SK-N-SH (cell line): ENCODE measurements at regions not wholly inside any gene's neighbourhood (a gene's known extent, or its start where the extent isn't known, plus 50 kb on each side); places are given as distances from the start of the nearest gene placed in this dataset.
A peak's percentile ranks its signal among the peaks of the same experiment; 100 is the strongest.

Experiments used
- EP300 ChIP-seq, 2 experiments: IDR thresholded peaks; 2 replicates each; pipeline versions ENCODE4 v1.4.0 to v1.6.1; 2012; ENCODE audit warnings: borderline replicate concordance in 1 of 2, low read depth in 1 of 2, low read length in 1 of 2
- MXI1 ChIP-seq: IDR thresholded peaks from 2 replicates; pipeline ENCODE4 v1.6.1; 2012; ENCODE audit warnings: mild to moderate bottlenecking, low read depth, low read length, improper control_type of control experiment
- RAD21 ChIP-seq: IDR thresholded peaks from 2 replicates; pipeline ENCODE4 v1.6.1; 2012; ENCODE audit warnings: mild to moderate bottlenecking, low read length
- SMC3 ChIP-seq: IDR thresholded peaks from 2 replicates; pipeline ENCODE4 v1.6.1; 2012; ENCODE audit warnings: low read depth, low read length, improper control_type of control experiment
- YY1 ChIP-seq: IDR thresholded peaks from 2 replicates; pipeline ENCODE4 v1.4.0; 2012; ENCODE audit warnings: low read depth, mild to moderate bottlenecking
- TF ChIP-seq, protein P1 (sequence below): fragments of 200-600 bp; sonication (generic); IDR thresholded peaks from 2 replicates; pipeline ENCODE4 v1.6.1; 2017; ENCODE audit warnings: antibody characterized with exemption, mild to moderate bottlenecking, moderate library complexity
- TF ChIP-seq, protein P2 (sequence below): IDR thresholded peaks from 2 replicates; pipeline ENCODE4; 2012
- TF ChIP-seq, protein P3 (sequence below): IDR thresholded peaks from 2 replicates; pipeline ENCODE4 v1.4.0; 2012; ENCODE audit warnings: low read depth, borderline replicate concordance

DNA sequence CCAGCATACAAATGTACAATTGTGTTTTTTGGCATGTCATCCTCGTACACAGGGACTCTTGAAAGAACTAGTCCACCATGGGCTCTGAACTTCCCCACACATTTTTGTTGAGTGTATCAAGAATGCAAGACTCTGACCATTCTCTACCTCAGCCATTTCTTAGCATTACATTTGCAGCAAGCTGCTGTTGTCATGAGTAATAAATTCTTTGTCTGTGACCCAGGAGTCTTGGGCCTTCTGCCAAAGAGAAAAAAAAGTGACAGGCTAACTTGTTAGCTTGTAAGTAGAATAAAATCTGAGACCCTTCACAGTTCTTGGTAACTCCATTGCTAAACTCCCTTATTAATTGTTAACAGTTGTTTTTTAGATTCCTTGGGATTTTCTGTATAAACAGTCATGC lies 542.3 kb upstream of the MBL2 start:
- TF ChIP-seq, protein P1, sequence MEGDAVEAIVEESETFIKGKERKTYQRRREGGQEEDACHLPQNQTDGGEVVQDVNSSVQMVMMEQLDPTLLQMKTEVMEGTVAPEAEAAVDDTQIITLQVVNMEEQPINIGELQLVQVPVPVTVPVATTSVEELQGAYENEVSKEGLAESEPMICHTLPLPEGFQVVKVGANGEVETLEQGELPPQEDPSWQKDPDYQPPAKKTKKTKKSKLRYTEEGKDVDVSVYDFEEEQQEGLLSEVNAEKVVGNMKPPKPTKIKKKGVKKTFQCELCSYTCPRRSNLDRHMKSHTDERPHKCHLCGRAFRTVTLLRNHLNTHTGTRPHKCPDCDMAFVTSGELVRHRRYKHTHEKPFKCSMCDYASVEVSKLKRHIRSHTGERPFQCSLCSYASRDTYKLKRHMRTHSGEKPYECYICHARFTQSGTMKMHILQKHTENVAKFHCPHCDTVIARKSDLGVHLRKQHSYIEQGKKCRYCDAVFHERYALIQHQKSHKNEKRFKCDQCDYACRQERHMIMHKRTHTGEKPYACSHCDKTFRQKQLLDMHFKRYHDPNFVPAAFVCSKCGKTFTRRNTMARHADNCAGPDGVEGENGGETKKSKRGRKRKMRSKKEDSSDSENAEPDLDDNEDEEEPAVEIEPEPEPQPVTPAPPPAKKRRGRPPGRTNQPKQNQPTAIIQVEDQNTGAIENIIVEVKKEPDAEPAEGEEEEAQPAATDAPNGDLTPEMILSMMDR, result no peak
- TF ChIP-seq, protein P2, sequence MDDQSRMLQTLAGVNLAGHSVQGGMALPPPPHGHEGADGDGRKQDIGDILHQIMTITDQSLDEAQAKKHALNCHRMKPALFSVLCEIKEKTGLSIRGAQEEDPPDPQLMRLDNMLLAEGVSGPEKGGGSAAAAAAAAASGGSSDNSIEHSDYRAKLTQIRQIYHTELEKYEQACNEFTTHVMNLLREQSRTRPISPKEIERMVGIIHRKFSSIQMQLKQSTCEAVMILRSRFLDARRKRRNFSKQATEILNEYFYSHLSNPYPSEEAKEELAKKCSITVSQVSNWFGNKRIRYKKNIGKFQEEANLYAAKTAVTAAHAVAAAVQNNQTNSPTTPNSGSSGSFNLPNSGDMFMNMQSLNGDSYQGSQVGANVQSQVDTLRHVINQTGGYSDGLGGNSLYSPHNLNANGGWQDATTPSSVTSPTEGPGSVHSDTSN, result peak; percentile 67
- TF ChIP-seq SMC3 (no peak), EP300 (IDR thresholded peaks at IDR 0.05; ENCODE audit: borderline replicate concordance in 1 of 2, low read depth in 1 of 2, low read length in 1 of 2) (peak in 1 of 2 experiments; percentile 43; a peak in 1 of 4 replicates), YY1 (no peak; the same call in 1 of the 2 replicates), MXI1 (no peak), RAD21 (no peak)
- TF ChIP-seq, protein P3, sequence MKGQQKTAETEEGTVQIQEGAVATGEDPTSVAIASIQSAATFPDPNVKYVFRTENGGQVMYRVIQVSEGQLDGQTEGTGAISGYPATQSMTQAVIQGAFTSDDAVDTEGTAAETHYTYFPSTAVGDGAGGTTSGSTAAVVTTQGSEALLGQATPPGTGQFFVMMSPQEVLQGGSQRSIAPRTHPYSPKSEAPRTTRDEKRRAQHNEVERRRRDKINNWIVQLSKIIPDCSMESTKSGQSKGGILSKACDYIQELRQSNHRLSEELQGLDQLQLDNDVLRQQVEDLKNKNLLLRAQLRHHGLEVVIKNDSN, result no peak
